Panc1 (cell line): ENCODE measurements at regions not wholly inside any gene's neighbourhood (a gene's known extent, or its start where the extent isn't known, plus 50 kb on each side); places are given as distances from the start of the nearest gene placed in this dataset.

Source experiments
- ATAC-seq: fragments of 200-7000 bp; cut with Tn5 transposase; 2 replicates; pipeline ENCODE4 v1.9.1; 2020; ENCODE audit warnings: mild to moderate bottlenecking, moderate library complexity
- BruUV-seq: library from RNA; stranded (reverse); fragments of 400-500 nt; replicated peaks from 2 replicates; lab custom pipeline; 2021; lab: Mats Ljungman, UMichigan
- CTCF ChIA-PET: fragments of 300-600 bp; sonication (Branson Sonifier 250); formaldehyde crosslinking; loops from one replicate; lab custom pipeline; 2022; ENCODE audit warnings: antibody characterized with exemption; lab: Charles Lee
- POLR2A ChIA-PET: fragments of 300-600 bp; sonication (Branson Sonifier 250); formaldehyde crosslinking; loops from one replicate; lab custom pipeline; 2022; ENCODE audit warnings: antibody characterized with exemption; lab: Charles Lee
- DNase-seq: peaks from one replicate; pipeline ENCODE4 v3.0.0-alpha.2; 2010; ENCODE audit warnings: low read depth, low spot score
- H3K27ac ChIP-seq: 2 replicates; pipeline ENCODE4 v1.5.1; 2011; ENCODE audit warnings: mild to moderate bottlenecking, low read length, inconsistent platforms
- H3K27me3 ChIP-seq: fragments of 200-500 bp; sonication (Bioruptor generic); 2 replicates; pipeline ENCODE4 v1.6.0; 2014; ENCODE audit warnings: low read length, inconsistent platforms; ENCODE audit not compliant: control insufficient read depth, insufficient read depth
- H3K36me3 ChIP-seq: fragments of 200-500 bp; sonication (Bioruptor generic); 2 replicates; pipeline ENCODE4 v1.5.1; 2014; ENCODE audit warnings: inconsistent platforms, mild to moderate bottlenecking, low read length, moderate library complexity; ENCODE audit not compliant: control insufficient read depth, insufficient read depth
- H3K4me1 ChIP-seq: 2 replicates; pipeline ENCODE4 v1.5.1; 2011; ENCODE audit warnings: inconsistent platforms, mild to moderate bottlenecking, low read length, moderate library complexity; ENCODE audit not compliant: control insufficient read depth, insufficient read depth
- H3K4me3 ChIP-seq, 2 experiments: 2 replicates each; pipeline ENCODE4 v1.5.1; 2011 to 2012; ENCODE audit warnings: low read depth in 2 of 2, low read length in 2 of 2, mild to moderate bottlenecking in 2 of 2, inconsistent platforms in 1 of 2, moderate library complexity in 1 of 2
- H3K9me3 ChIP-seq: fragments of 200-500 bp; sonication (Bioruptor generic); 2 replicates; pipeline ENCODE4 v1.5.1; 2014; ENCODE audit warnings: low read depth, mild to moderate bottlenecking, inconsistent platforms, low read length, moderate library complexity; ENCODE audit not compliant: control insufficient read depth, insufficient read depth
- CTCF ChIP-seq: fragments of 450-650 bp; IDR thresholded peaks from 2 replicates; pipeline ENCODE4 v1.5.1; 2017; ENCODE audit warnings: mild to moderate bottlenecking
- POLR2AphosphoS5 ChIP-seq: IDR thresholded peaks from 2 replicates; pipeline ENCODE4 v1.6.1; 2012; ENCODE audit warnings: mild to moderate bottlenecking, low read depth, low read length, moderate library complexity
- SIN3A ChIP-seq: IDR thresholded peaks from 2 replicates; pipeline ENCODE4 v1.6.1; 2012; ENCODE audit warnings: low read depth, mild to moderate bottlenecking, low read length, moderate library complexity, borderline replicate concordance; ENCODE audit not compliant: insufficient read depth
- TCF7L2 ChIP-seq: IDR thresholded peaks from 2 replicates; pipeline ENCODE4 v1.6.1; 2011; ENCODE audit warnings: mild to moderate bottlenecking, low read depth, low read length, inconsistent platforms
- in situ Hi-C: cut with HindIII; loops from 2 replicates; pipeline ENCODE4 v1.10.0; 2016; ENCODE audit warnings: low sequenced_read_pairs, low pct_unique_long_range_greater_than_20kb
- intact Hi-C: fragments of 100-400 bp; cut with micrococcal nuclease; formaldehyde crosslinking; loops from one replicate; pipeline ENCODE4 v1.10.0; 2022; ENCODE audit not compliant: unreplicated experiment
- TF ChIP-seq, protein P1 (sequence below), 2 experiments: IDR thresholded peaks; 2 replicates each; pipeline ENCODE4 v1.6.1; 2011 to 2012; ENCODE audit warnings: low read depth in 2 of 2, control low read depth in 1 of 2, low read length in 1 of 2, mild to moderate bottlenecking in 1 of 2, moderate library complexity in 1 of 2; ENCODE audit not compliant: insufficient read depth in 1 of 2

DNA sequence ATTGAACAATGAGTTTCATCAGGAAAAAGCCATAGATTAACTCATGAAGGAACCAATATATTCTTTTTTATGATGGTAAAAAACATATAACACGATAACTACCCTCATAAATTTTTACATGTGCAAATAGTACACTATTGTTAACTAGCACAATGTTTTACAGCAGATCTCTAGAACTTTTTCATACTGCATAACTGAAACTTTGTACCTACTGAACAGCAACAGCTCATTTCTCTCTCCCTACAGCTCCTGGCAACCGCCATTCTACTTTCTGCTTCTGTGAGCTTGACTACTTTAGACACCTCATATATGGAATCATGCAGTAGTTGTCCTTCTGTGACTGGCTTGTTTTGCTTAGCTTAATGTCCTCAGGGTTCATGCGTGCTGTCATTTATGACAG is 235.4 kb downstream of the NFKBIZ start:
- H3K27me3 ChIP-seq, result no peaks in the 10 kb centered on the region
- TF ChIP-seq, protein P1, sequence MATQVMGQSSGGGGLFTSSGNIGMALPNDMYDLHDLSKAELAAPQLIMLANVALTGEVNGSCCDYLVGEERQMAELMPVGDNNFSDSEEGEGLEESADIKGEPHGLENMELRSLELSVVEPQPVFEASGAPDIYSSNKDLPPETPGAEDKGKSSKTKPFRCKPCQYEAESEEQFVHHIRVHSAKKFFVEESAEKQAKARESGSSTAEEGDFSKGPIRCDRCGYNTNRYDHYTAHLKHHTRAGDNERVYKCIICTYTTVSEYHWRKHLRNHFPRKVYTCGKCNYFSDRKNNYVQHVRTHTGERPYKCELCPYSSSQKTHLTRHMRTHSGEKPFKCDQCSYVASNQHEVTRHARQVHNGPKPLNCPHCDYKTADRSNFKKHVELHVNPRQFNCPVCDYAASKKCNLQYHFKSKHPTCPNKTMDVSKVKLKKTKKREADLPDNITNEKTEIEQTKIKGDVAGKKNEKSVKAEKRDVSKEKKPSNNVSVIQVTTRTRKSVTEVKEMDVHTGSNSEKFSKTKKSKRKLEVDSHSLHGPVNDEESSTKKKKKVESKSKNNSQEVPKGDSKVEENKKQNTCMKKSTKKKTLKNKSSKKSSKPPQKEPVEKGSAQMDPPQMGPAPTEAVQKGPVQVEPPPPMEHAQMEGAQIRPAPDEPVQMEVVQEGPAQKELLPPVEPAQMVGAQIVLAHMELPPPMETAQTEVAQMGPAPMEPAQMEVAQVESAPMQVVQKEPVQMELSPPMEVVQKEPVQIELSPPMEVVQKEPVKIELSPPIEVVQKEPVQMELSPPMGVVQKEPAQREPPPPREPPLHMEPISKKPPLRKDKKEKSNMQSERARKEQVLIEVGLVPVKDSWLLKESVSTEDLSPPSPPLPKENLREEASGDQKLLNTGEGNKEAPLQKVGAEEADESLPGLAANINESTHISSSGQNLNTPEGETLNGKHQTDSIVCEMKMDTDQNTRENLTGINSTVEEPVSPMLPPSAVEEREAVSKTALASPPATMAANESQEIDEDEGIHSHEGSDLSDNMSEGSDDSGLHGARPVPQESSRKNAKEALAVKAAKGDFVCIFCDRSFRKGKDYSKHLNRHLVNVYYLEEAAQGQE (IDR thresholded peaks at IDR 0.05; ENCODE audit: insufficient read depth in 1 of 2, low read depth in 2 of 2, low read length in 1 of 2), result no peak
- TF ChIP-seq SIN3A (no peak), POLR2AphosphoS5 (no peak), TCF7L2 (no peak), CTCF (no peak)
- H3K9me3 ChIP-seq, result no peaks in the 10 kb centered on the region
- intact Hi-C loops (no loop called here), in situ Hi-C loops (no loop called here)
- DNase-seq, result no peak
- no TSS peak for BruUV-seq
- no peaks in the 10 kb centered on the region for H3K4me1 ChIP-seq
- H3K4me3 ChIP-seq, result no peak overlapping the region
- H3K36me3 ChIP-seq, result no peaks in the 10 kb centered on the region
- POLR2A ChIA-PET, result no interaction called here
- no peak overlapping the region for H3K27ac ChIP-seq
- CTCF ChIA-PET, result no interaction called here
- no peak for ATAC-seq

- POLR2A ChIA-PET, result no interaction called here
- Histone ChIP-seq H3K36me3 (no peaks in the 10 kb centered on the region), H3K9me3 (no peaks in the 10 kb centered on the region), H3K4me1 (no peaks in the 10 kb centered on the region), H3K27ac (no peak overlapping the region), H3K27me3 (no peaks in the 10 kb centered on the region), H3K4me3 (no peak overlapping the region)
- ATAC-seq (no peak), DNase-seq (no peak)
- intact Hi-C loops (no loop called here), in situ Hi-C loops (no loop called here)
- no peak for TF ChIP-seq POLR2AphosphoS5
- TF ChIP-seq TCF7L2, result no peak
- no peak for TF ChIP-seq CTCF
- TF ChIP-seq SIN3A, result no peak
- CTCF ChIA-PET, result no interaction called here
- no TSS peak for BruUV-seq
Observed at GRCh38 chr3:102085431-102086176, 236.3 kb downstream of the NFKBIZ start.
